ENCODE measurements at regions not wholly inside any gene's neighbourhood (a gene's known extent, or its start where the extent isn't known, plus 50 kb on each side); places are given as distances from the start of the nearest gene placed in this dataset.

- no peak for DNase-seq
- peaks cover 13% of the 10 kb centered on the region for H3K27me3 ChIP-seq (ENCODE audit: control insufficient read depth, insufficient read depth, low read length)
These were observed 104.5 kb upstream of the RCN1 start for GRCh38 chr11:31986201-31986889.

DNA sequence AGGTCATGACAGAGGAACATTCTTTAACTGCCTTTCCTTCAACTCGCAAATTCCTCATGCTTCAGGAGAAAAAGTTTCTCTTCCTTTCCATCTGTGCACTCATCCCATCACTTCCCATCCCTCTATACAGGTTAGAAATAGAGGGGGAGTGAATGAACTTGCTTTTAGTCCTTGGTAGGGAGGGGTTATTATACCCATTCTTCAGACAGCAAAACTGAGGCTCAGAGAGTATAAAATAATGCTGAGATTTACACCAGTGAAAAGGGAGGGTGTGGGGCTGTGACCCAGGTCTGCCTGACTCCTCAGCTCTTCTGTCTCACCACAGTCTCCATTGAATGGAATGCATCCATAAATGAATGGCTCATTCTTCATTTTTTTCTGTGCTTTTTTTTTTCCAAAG is 109.4 kb upstream of the RCN1 start:
- DNase-seq = no peak
- H3K36me3 ChIP-seq (replicated peaks; ENCODE audit: control insufficient read depth, insufficient read depth, low read length) = no peaks in the 10 kb centered on the region
- no peaks in the 10 kb centered on the region; the same call in 1 of the 2 replicates for H3K27me3 ChIP-seq (ENCODE audit: control insufficient read depth, insufficient read depth, low read length)
- H3K4me3 ChIP-seq (ENCODE audit: insufficient read depth, low read depth, low read length) = no peak overlapping the region

More at GRCh38 chr11:31986201-31986889, 104.5 kb upstream of the RCN1 start:
- Histone ChIP-seq H3K36me3 (replicated peaks; ENCODE audit: control insufficient read depth, insufficient read depth, low read length) (no peaks in the 10 kb centered on the region), H3K4me3 (ENCODE audit: insufficient read depth, low read depth, low read length) (no peak overlapping the region)

- H3K27me3 ChIP-seq (ENCODE audit: control insufficient read depth, insufficient read depth, low read length) = no peaks in the 10 kb centered on the region
- DNase-seq = peak; percentile 50
These were observed 113.5 kb upstream of the RCN1 start for GRCh38 chr11:31977343-31977742.

DNA sequence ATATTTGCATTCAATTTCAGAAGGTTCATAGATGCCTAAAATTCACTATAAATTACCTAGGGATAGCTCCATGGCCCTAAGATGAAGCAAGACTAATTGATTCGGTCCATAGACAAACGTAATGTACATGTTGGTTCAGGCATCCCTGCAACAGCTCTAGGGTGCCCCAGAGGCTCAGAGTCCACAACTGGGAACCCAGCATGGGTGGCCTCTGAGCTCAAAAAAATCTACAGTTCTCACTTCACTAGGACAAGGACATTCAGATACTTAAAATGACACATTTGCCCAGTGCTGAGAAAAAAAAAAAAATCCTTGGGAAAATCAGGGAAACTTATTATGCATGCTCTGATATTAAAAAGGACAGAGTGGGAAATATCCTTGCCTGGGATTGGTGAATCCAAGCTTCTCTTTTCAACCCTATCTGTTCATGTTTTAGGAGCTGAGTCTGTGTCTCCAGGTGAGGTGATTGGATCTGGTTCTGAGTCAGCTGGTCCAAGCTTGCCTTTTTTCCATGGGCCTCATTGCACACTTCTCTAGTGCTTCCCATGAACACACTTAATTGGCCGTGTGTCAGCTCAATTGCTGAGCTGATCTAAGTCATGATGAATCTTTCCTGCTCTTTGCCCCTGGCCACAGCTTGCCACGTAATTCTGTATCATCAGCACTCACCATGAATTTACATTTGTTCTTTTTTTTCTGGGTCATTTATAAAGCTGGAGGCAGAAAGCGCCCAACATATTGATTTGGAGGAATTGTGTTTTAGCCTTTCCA is 116.3 kb upstream of the RCN1 start:
- no peaks in the 10 kb centered on the region for H3K27me3 ChIP-seq (ENCODE audit: control insufficient read depth, insufficient read depth, low read length)
- no peak overlapping the region for H3K4me3 ChIP-seq (ENCODE audit: insufficient read depth, low read depth, low read length)
- no peaks in the 10 kb centered on the region for H3K36me3 ChIP-seq (replicated peaks; ENCODE audit: control insufficient read depth, insufficient read depth, low read length)
- DNase-seq = no peak

More at GRCh38 chr11:31977343-31977742, 113.5 kb upstream of the RCN1 start:
- Histone ChIP-seq H3K4me3 (ENCODE audit: insufficient read depth, low read depth, low read length) (no peak overlapping the region), H3K36me3 (replicated peaks; ENCODE audit: control insufficient read depth, insufficient read depth, low read length) (no peaks in the 10 kb centered on the region)

DNA sequence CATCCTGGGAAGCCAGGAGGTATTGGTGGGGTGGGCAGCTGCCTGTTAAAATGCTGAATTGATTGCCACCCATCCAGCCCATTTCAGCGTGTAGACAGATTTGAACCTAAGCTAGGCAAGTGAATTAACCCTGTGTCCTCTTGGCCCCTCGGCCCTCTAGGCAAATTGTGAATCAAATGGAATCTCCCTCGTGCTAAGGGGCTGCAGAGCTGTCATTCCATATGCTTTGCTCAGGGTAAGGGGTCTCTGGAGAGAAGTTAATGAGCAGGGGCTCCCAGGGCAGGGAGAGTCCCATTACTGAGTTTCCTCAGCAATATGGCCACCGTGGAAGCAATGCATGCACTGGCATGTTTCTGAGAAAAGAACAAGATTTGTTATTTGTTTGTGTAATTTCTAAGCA is 117.7 kb upstream of the RCN1 start:
- Histone ChIP-seq H3K4me3 (ENCODE audit: insufficient read depth, low read depth, low read length) (no peak overlapping the region), H3K36me3 (replicated peaks; ENCODE audit: control insufficient read depth, insufficient read depth, low read length) (no peaks in the 10 kb centered on the region), H3K27me3 (ENCODE audit: control insufficient read depth, insufficient read depth, low read length) (no peaks in the 10 kb centered on the region)
- DNase-seq = no peak

GRCh38 chr11:31972623-31973022 is 118.3 kb upstream of the RCN1 start:
- DNase-seq = no peak
- no peaks in the 10 kb centered on the region for H3K36me3 ChIP-seq (replicated peaks; ENCODE audit: control insufficient read depth, insufficient read depth, low read length)
- H3K4me3 ChIP-seq (ENCODE audit: insufficient read depth, low read depth, low read length) = no peak overlapping the region
- H3K27me3 ChIP-seq (ENCODE audit: control insufficient read depth, insufficient read depth, low read length) = no peaks in the 10 kb centered on the region

GRCh38 chr11:31969359-31969702 is 121.5 kb upstream of the RCN1 start:
- Histone ChIP-seq H3K4me3 (ENCODE audit: insufficient read depth, low read depth, low read length) (no peak overlapping the region), H3K27me3 (ENCODE audit: control insufficient read depth, insufficient read depth, low read length) (no peaks in the 10 kb centered on the region), H3K36me3 (replicated peaks; ENCODE audit: control insufficient read depth, insufficient read depth, low read length) (no peaks in the 10 kb centered on the region)
- DNase-seq = no peak

- no peak for DNase-seq
- no peaks in the 10 kb centered on the region for H3K27me3 ChIP-seq (ENCODE audit: control insufficient read depth, insufficient read depth, low read length)
- H3K36me3 ChIP-seq (replicated peaks; ENCODE audit: control insufficient read depth, insufficient read depth, low read length) = no peaks in the 10 kb centered on the region
- no peak overlapping the region for H3K4me3 ChIP-seq (ENCODE audit: insufficient read depth, low read depth, low read length)
These were observed 122.2 kb upstream of the RCN1 start for GRCh38 chr11:31968461-31969358.

- Histone ChIP-seq H3K4me3 (ENCODE audit: insufficient read depth, low read depth, low read length) (no peak overlapping the region), H3K36me3 (replicated peaks; ENCODE audit: control insufficient read depth, insufficient read depth, low read length) (no peaks in the 10 kb centered on the region), H3K27me3 (ENCODE audit: control insufficient read depth, insufficient read depth, low read length) (no peaks in the 10 kb centered on the region)
- no peak for DNase-seq
These were observed 123.3 kb upstream of the RCN1 start for GRCh38 chr11:31967404-31968130.

DNA sequence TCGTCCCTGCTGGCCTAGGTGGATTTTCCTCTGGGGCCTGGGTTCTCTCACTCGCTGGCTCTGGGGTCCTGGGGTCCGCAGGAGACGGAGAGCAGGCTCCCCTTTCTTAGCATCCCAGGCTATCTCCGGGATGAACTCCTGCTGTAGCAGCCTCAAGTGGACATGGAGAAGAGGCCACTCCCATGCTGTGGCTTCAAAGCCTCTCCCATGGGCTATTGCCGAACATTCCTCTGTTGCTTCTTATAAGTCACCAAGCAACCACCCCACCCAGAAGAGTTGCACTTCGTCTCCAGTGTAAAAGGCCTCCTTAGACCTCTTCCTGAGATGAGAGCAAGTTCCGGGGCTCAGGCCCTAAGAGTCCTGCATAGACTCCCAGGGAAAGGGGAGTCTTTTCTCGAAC is 124.0 kb upstream of the RCN1 start:
- no peak for DNase-seq
- H3K36me3 ChIP-seq (replicated peaks; ENCODE audit: control insufficient read depth, insufficient read depth, low read length) = no peaks in the 10 kb centered on the region
- no peak overlapping the region for H3K4me3 ChIP-seq (ENCODE audit: insufficient read depth, low read depth, low read length)

GRCh38 chr11:31964181-31964580 is 126.7 kb upstream of the RCN1 start:
- no peak for DNase-seq
- no peaks in the 10 kb centered on the region for H3K27me3 ChIP-seq (ENCODE audit: control insufficient read depth, insufficient read depth, low read length)
- no peaks in the 10 kb centered on the region for H3K36me3 ChIP-seq (replicated peaks; ENCODE audit: control insufficient read depth, insufficient read depth, low read length)
- no peak overlapping the region for H3K4me3 ChIP-seq (ENCODE audit: insufficient read depth, low read depth, low read length)

More for the DNA sequence above, 124.0 kb upstream of the RCN1 start:
- H3K27me3 ChIP-seq (ENCODE audit: control insufficient read depth, insufficient read depth, low read length) = no peaks in the 10 kb centered on the region

DNA sequence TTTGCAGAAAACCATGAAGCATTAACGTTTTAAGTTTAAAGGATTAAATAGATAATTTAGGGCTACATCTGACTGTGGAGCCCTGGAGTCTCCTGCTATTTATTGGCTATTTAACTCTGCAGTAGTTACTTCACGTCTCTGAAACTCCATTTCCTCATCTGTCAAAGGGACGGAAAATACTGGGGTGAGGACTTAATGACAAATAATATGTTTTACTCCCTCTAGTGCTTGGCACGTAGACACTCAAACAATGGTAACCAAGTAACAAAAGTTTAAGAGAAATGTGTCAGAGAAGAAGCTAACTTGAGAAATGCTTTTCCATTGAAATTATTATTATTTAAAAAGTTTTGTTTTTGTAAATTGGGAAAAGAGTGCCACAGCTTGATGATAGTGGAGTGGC is 130.7 kb upstream of the RCN1 start:
- DNase-seq = no peak
- Histone ChIP-seq H3K27me3 (ENCODE audit: control insufficient read depth, insufficient read depth, low read length) (no peaks in the 10 kb centered on the region), H3K36me3 (replicated peaks; ENCODE audit: control insufficient read depth, insufficient read depth, low read length) (no peaks in the 10 kb centered on the region), H3K4me3 (ENCODE audit: insufficient read depth, low read depth, low read length) (no peak overlapping the region)

DNA sequence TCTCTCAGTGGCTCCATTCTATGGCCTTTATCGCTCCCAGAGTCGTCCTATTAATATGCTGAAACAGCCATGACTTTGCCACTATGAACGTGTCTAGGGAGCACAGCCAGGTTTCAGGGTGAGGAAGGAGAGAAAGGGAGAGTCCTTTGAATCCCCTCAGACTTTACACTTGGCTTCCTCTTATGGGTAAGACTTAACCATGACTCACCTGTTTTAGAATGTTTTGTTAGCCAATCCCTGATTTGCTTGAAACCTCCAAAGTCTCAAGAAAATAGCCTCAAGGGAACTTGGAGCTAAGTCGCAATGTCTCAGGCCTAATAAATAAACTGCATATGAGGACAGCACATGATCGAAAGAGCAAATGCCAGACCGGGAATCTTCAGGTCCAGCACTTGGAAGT is 131.2 kb upstream of the RCN1 start:
- DNase-seq = no peak
- Histone ChIP-seq H3K27me3 (ENCODE audit: control insufficient read depth, insufficient read depth, low read length) (no peaks in the 10 kb centered on the region), H3K4me3 (ENCODE audit: insufficient read depth, low read depth, low read length) (no peak overlapping the region), H3K36me3 (replicated peaks; ENCODE audit: control insufficient read depth, insufficient read depth, low read length) (no peaks in the 10 kb centered on the region)

- no peaks in the 10 kb centered on the region for H3K36me3 ChIP-seq (replicated peaks; ENCODE audit: control insufficient read depth, insufficient read depth, low read length)
- DNase-seq = peak; percentile 82
- H3K4me3 ChIP-seq (ENCODE audit: insufficient read depth, low read depth, low read length) = no peak overlapping the region
- H3K27me3 ChIP-seq (ENCODE audit: control insufficient read depth, insufficient read depth, low read length) = no peaks in the 10 kb centered on the region; the same call in 1 of the 2 replicates
These were observed 132.7 kb upstream of the RCN1 start for GRCh38 chr11:31958076-31958735.
